Neural cell (in vitro differentiated cells): ENCODE measurements at regions not wholly inside any gene's neighbourhood (a gene's known extent, or its start where the extent isn't known, plus 50 kb on each side); places are given as distances from the start of the nearest gene placed in this dataset.
"Not testable (repeated sequence)": the region's sequence is repeated elsewhere in the genome, so short reads cannot be mapped to it uniquely, and the experiment has no call there.

Source experiments
- H2AFZ ChIP-seq: fragments of 200-600, 300-800 bp; sonication (generic), shearing (Covaris generic); 2 replicates; pipeline ENCODE4 v1.6.0; 2014; ENCODE audit warnings: low read depth, mild to moderate bottlenecking, antibody characterized with exemption, low read length, moderate library complexity
- H3F3A ChIP-seq: fragments of 200-600 bp; shearing (Covaris generic); 2 replicates; pipeline ENCODE4 v1.6.1; 2016; ENCODE audit warnings: mild to moderate bottlenecking, moderate library complexity, mixed read lengths, antibody characterized with exemption, low read length; ENCODE audit not compliant: insufficient read depth, poor library complexity, severe bottlenecking
- H3K27ac ChIP-seq: fragments of 200-600, 300-800 bp; sonication (generic), shearing (Covaris generic); 2 replicates; pipeline ENCODE4 v1.5.1; 2014; ENCODE audit warnings: mild to moderate bottlenecking, low read length, moderate library complexity
- H3K27me3 ChIP-seq: fragments of 300-800, 200-600 bp; sonication (generic), shearing (Covaris generic); 2 replicates; pipeline ENCODE4 v1.6.0; 2014; ENCODE audit warnings: mild to moderate bottlenecking, low read depth, low read length, moderate library complexity; ENCODE audit not compliant: insufficient read depth
- H3K36me3 ChIP-seq: fragments of 300-800, 200-600 bp; sonication (generic), shearing (Covaris generic); 2 replicates; pipeline ENCODE4 v1.5.1; 2014; ENCODE audit warnings: mild to moderate bottlenecking, antibody characterized with exemption, low read length, moderate library complexity; ENCODE audit not compliant: insufficient read depth
- H3K4me2 ChIP-seq: fragments of 300-800, 200-600 bp; sonication (generic), shearing (Covaris generic); 2 replicates; pipeline ENCODE4 v1.6.0; 2014; ENCODE audit warnings: mild to moderate bottlenecking, low read length
- H3K4me3 ChIP-seq: fragments of 300-800, 200-600 bp; sonication (generic), shearing (Covaris generic); 2 replicates; pipeline ENCODE4 v1.5.1; 2014; ENCODE audit warnings: mild to moderate bottlenecking, low read length, moderate library complexity
- H3K79me2 ChIP-seq: fragments of 200-600 bp; shearing (Covaris generic); replicated peaks from 2 replicates; pipeline ENCODE4 v1.6.0; 2014; ENCODE audit warnings: mild to moderate bottlenecking, low read length, moderate library complexity; ENCODE audit not compliant: insufficient read depth
- H3K9ac ChIP-seq: fragments of 300-800, 200-600 bp; sonication (generic), shearing (Covaris generic); 2 replicates; pipeline ENCODE4 v1.6.1; 2016; ENCODE audit warnings: mild to moderate bottlenecking, low read length, mixed read lengths
- H3K9me2 ChIP-seq: fragments of 200-600 bp; shearing (Covaris generic); 2 replicates; pipeline ENCODE4 v1.6.1; 2016; ENCODE audit warnings: mild to moderate bottlenecking, low read length, mixed read lengths; ENCODE audit not compliant: insufficient read depth
- H3K9me3 ChIP-seq: fragments of 200-600, 300-800 bp; sonication (generic), shearing (Covaris generic); 2 replicates; pipeline ENCODE4 v1.6.1; 2016; ENCODE audit warnings: mild to moderate bottlenecking, mixed run types, low read length, moderate library complexity, mixed read lengths
- H4K20me1 ChIP-seq: fragments of 200-600 bp; shearing (Covaris generic); 2 replicates; pipeline ENCODE4 v1.6.1; 2016; ENCODE audit warnings: mild to moderate bottlenecking, mixed run types; ENCODE audit not compliant: insufficient read depth
- CTCF ChIP-seq: fragments of 450-650 bp; IDR thresholded peaks from 2 replicates; pipeline ENCODE4 v1.5.1; 2014; ENCODE audit warnings: antibody characterized with exemption, mild to moderate bottlenecking, moderate library complexity; ENCODE audit not compliant: poor library complexity, severe bottlenecking
- EP300 ChIP-seq: fragments of 450-650 bp; conservative IDR thresholded peaks from 2 replicates; pipeline ENCODE4 v1.6.1; 2014; ENCODE audit warnings: antibody characterized with exemption, mild to moderate bottlenecking, moderate library complexity; ENCODE audit not compliant: poor library complexity, severe bottlenecking
- EZH2 ChIP-seq: fragments of 200-600, 300-800 bp; shearing (Covaris generic), sonication (generic); IDR thresholded peaks from 2 replicates; pipeline ENCODE4 v1.6.1; 2014; ENCODE audit warnings: antibody characterized with exemption, low read length, borderline replicate concordance, mild to moderate bottlenecking; ENCODE audit not compliant: insufficient read depth, poor library complexity, severe bottlenecking
- MXI1 ChIP-seq: fragments of 450-650 bp; conservative IDR thresholded peaks from 2 replicates; pipeline ENCODE4 v1.6.1; 2014; ENCODE audit warnings: antibody characterized with exemption, mild to moderate bottlenecking; ENCODE audit not compliant: poor library complexity, severe bottlenecking
- POLR2AphosphoS5 ChIP-seq: IDR thresholded peaks from 2 replicates; pipeline ENCODE4 v1.6.1; 2012
- RAD21 ChIP-seq: fragments of 450-650 bp; conservative IDR thresholded peaks from 2 replicates; pipeline ENCODE4 v1.6.1; 2014; ENCODE audit warnings: antibody characterized with exemption, mild to moderate bottlenecking, moderate library complexity
- REST ChIP-seq: IDR thresholded peaks from 2 replicates; pipeline ENCODE4 v1.6.1; 2012; ENCODE audit warnings: borderline replicate concordance
- SMC3 ChIP-seq: fragments of 450-650 bp; conservative IDR thresholded peaks from 2 replicates; pipeline ENCODE4 v1.6.1; 2014; ENCODE audit warnings: antibody characterized with exemption, mild to moderate bottlenecking, moderate library complexity; ENCODE audit not compliant: poor library complexity
- TAF1 ChIP-seq: IDR thresholded peaks from 2 replicates; pipeline ENCODE4 v1.6.1; 2012; ENCODE audit warnings: low read depth

GRCh38 chr14:22282417-22282816 is 306.6 kb downstream of the DAD1 start:
- no peaks in the 10 kb centered on the region for H3K9me2 ChIP-seq
- H3K4me3 ChIP-seq, result no peak overlapping the region
- H3K27me3 ChIP-seq, result no peaks in the 10 kb centered on the region
- no peak overlapping the region for H3K27ac ChIP-seq
- no peak for TF ChIP-seq REST
- TF ChIP-seq TAF1, result no peak
- TF ChIP-seq EZH2, result no peak
- TF ChIP-seq POLR2AphosphoS5, result no peak
- no peak for TF ChIP-seq MXI1
- TF ChIP-seq SMC3, result no peak
- no peak for TF ChIP-seq CTCF
- TF ChIP-seq RAD21, result no peak
- no peak for TF ChIP-seq EP300
- H3K79me2 ChIP-seq, result no peaks in the 10 kb centered on the region
- H3K36me3 ChIP-seq, result no peaks in the 10 kb centered on the region
- no peaks in the 10 kb centered on the region for H3K9me3 ChIP-seq
- H3F3A ChIP-seq, result no peaks in the 10 kb centered on the region
- H2AFZ ChIP-seq, result no peak overlapping the region
- H3K9ac ChIP-seq, result no peak overlapping the region
- H4K20me1 ChIP-seq, result no peaks in the 10 kb centered on the region
- H3K4me2 ChIP-seq, result no peak overlapping the region

- H3K9me3 ChIP-seq, H3F3A ChIP-seq, H3K4me3 ChIP-seq, H3K36me3 ChIP-seq, H3K9ac ChIP-seq, H3K79me2 ChIP-seq, H3K4me2 ChIP-seq, H2AFZ ChIP-seq, H3K9me2 ChIP-seq, H3K27me3 ChIP-seq, H3K27ac ChIP-seq, H4K20me1 ChIP-seq: not testable (repeated sequence)
Observed at GRCh38 chr14:22281447-22281874, 307.6 kb downstream of the DAD1 start.
